Activated CD4-positive, alpha-beta T cell treated with anti-CD3 and anti-CD28 coated beads for 36 hours (primary cell): ENCODE measurements at regions not wholly inside any gene's neighbourhood (a gene's known extent, or its start where the extent isn't known, plus 50 kb on each side); places are given as distances from the start of the nearest gene placed in this dataset.

Experiments used
- ATAC-seq: fragments of 200-7000 bp; cut with Tn5 transposase; one replicate; pipeline ENCODE4 v1.10.0; 2021; ENCODE audit warnings: mild to moderate bottlenecking, moderate library complexity
- CTCF ChIA-PET: fragments of 350-600 bp; sonication (Branson Sonifier 250); formaldehyde crosslinking; loops from one replicate; lab custom pipeline; 2021; ENCODE audit warnings: antibody characterized with exemption; lab: Charles Lee
- POLR2A ChIA-PET: fragments of 350-600 bp; sonication (Branson Sonifier 250); formaldehyde crosslinking; loops from one replicate; lab custom pipeline; 2021; ENCODE audit warnings: antibody characterized with exemption, inconsistent platforms; lab: Charles Lee
- DNase-seq: peaks from one replicate; pipeline ENCODE4 v3.0.0-alpha.2; 2020
- H3K27ac Mint-ChIP-seq: one replicate; pipeline ENCODE4 v1.8.0; 2021; ENCODE audit warnings: mixed read lengths
- H3K27me3 Mint-ChIP-seq: one replicate; pipeline ENCODE4 v1.8.0; 2021; ENCODE audit warnings: mixed read lengths
- H3K36me3 Mint-ChIP-seq: one replicate; pipeline ENCODE4 v1.8.0; 2021; ENCODE audit warnings: low read depth, mixed read lengths
- H3K4me1 Mint-ChIP-seq: one replicate; pipeline ENCODE4 v1.8.0; 2021; ENCODE audit warnings: mixed read lengths
- H3K4me3 Mint-ChIP-seq: one replicate; pipeline ENCODE4 v1.8.0; 2021; ENCODE audit warnings: mild to moderate bottlenecking, moderate library complexity, mixed read lengths
- H3K9me3 Mint-ChIP-seq: one replicate; pipeline ENCODE4 v1.8.0; 2021; ENCODE audit warnings: low read depth, mixed read lengths
- intact Hi-C, 2 experiments: fragments of 100-400 bp; cut with DNase I in 1 of 2; cut with micrococcal nuclease in 1 of 2; formaldehyde crosslinking; loops; one replicate each; pipeline versions ENCODE4 v1.14.2 to v1.15.1; 2022 to 2024; cut with DNase I, micrococcal nuclease

DNA sequence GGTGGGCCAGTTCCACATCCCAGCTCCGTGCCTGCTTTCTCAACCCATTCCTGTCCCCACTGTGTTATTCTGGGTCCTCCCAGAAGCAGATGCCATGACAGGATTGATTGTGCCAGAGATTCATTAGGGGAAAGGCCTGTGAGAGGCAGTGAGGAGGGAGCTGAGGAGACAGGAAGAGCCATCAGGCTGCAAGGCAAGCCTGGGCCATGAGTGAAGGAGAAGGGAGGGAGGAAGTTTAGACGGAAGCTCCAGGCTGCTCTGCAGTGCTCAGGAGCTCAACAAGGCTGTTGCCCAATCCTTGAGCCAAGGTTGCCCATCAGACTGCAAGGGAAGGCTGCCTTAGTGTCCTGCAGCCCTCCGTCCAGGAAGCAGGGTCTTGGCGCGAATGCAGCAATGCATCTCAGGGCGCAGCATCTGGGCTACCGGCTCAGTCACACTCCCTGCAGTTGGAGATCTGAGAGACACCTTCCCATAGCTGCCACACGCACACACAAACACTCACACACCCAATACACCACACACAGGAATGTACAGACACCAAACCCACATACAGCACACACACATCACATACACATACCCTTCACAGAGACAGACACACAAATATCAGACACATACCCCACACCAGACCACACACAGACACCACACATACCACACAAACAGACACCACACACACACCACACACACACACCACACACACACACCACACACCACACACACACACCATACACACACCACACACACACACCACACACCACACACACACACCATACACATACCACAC, 139.5 kb upstream of the NDUFV2 start:
- Mint-ChIP-seq H3K36me3 (no peaks in the 10 kb centered on the region), H3K4me1 (no peaks in the 10 kb centered on the region), H3K27ac (no peak overlapping the region), H3K4me3 (no peak overlapping the region), H3K9me3 (no peaks in the 10 kb centered on the region), H3K27me3 (no peaks in the 10 kb centered on the region)
- DNase-seq (no peak), ATAC-seq (no peak)
- intact Hi-C loops = no loop called here
- POLR2A ChIA-PET = no interaction called here
- CTCF ChIA-PET = no interaction called here

- CTCF ChIA-PET = no interaction called here
- H3K27me3 Mint-ChIP-seq = no peaks in the 10 kb centered on the region
- POLR2A ChIA-PET = no interaction called here
- ATAC-seq (no peak), DNase-seq (no peak)
- no peaks in the 10 kb centered on the region for H3K4me1 Mint-ChIP-seq
- no peak overlapping the region for H3K4me3 Mint-ChIP-seq
- H3K36me3 Mint-ChIP-seq = no peaks in the 10 kb centered on the region
- H3K27ac Mint-ChIP-seq = no peak overlapping the region
- intact Hi-C loops = no loop called here
- no peaks in the 10 kb centered on the region for H3K9me3 Mint-ChIP-seq
Observed at GRCh38 chr18:8963876-8964275, 138.6 kb upstream of the NDUFV2 start.

GRCh38 chr18:8965398-8965797, 137.1 kb upstream of the NDUFV2 start:
- CTCF ChIA-PET = interaction anchor here (0.6 kb wide), 1 partner anchor 524 kb away, joined by 3 read pairs; no protein-coding TSS in a partner anchor
- intact Hi-C loops = no loop called here
- Mint-ChIP-seq H3K4me3 (no peak overlapping the region), H3K4me1 (no peaks in the 10 kb centered on the region), H3K9me3 (no peaks in the 10 kb centered on the region), H3K36me3 (no peaks in the 10 kb centered on the region), H3K27ac (no peak overlapping the region), H3K27me3 (no peaks in the 10 kb centered on the region)
- POLR2A ChIA-PET = no interaction called here
- DNase-seq = no peak
- ATAC-seq = no peak

DNA sequence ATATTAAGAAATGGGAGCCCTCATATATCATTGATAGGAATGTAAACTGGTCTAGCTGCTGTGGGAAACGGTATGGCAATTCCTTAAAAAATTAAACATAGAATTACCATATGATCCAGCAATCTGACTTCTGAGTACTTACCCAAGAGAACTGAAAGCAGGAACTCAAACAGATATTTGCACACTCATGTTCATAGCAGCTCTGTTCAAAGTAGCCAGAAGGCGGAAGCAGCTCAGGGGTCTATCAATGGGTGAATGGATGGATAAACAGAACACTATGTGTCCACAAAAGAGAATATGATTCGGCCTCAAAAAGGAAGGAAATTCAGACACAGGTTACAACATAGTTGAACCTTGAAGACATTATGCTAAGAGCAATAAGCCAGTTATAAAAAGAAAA, 135.7 kb upstream of the NDUFV2 start:
- H3K36me3 Mint-ChIP-seq = no peaks in the 10 kb centered on the region
- POLR2A ChIA-PET = no interaction called here

GRCh38 chr18:8967573-8967972, 134.9 kb upstream of the NDUFV2 start:
- ChIA-PET CTCF (no interaction called here), POLR2A (no interaction called here)
- Mint-ChIP-seq H3K36me3 (no peaks in the 10 kb centered on the region), H3K4me1 (no peaks in the 10 kb centered on the region), H3K27ac (no peak overlapping the region), H3K9me3 (no peaks in the 10 kb centered on the region), H3K27me3 (no peaks in the 10 kb centered on the region), H3K4me3 (no peak overlapping the region)
- intact Hi-C loops = no loop called here
- ATAC-seq (no peak), DNase-seq (no peak)

More for the DNA sequence above, 135.7 kb upstream of the NDUFV2 start:
- H3K4me3 Mint-ChIP-seq = no peak overlapping the region
- no peak overlapping the region for H3K27ac Mint-ChIP-seq
- ATAC-seq (no peak), DNase-seq (no peak)
- H3K27me3 Mint-ChIP-seq = no peaks in the 10 kb centered on the region
- H3K9me3 Mint-ChIP-seq = no peaks in the 10 kb centered on the region
- CTCF ChIA-PET = no interaction called here
- intact Hi-C loops = no loop called here
- H3K4me1 Mint-ChIP-seq = no peaks in the 10 kb centered on the region

- DNase-seq = no peak
- CTCF ChIA-PET = no interaction called here
- H3K36me3 Mint-ChIP-seq = no peaks in the 10 kb centered on the region
- H3K27me3 Mint-ChIP-seq = peaks cover 4% of the 10 kb centered on the region
- no peaks in the 10 kb centered on the region for H3K4me1 Mint-ChIP-seq
- no peak overlapping the region for H3K27ac Mint-ChIP-seq
- intact Hi-C loops = loop anchor here in 1 of 2 experiments (10.0 kb wide), 1 partner anchor 1885 kb away; no protein-coding TSS in a partner anchor
- H3K4me3 Mint-ChIP-seq = no peak overlapping the region
- no peaks in the 10 kb centered on the region for H3K9me3 Mint-ChIP-seq
- no peak for ATAC-seq
- POLR2A ChIA-PET = no interaction called here
Observed at GRCh38 chr18:8969639-8970390, 132.7 kb upstream of the NDUFV2 start.

GRCh38 chr18:8970843-8971242, 131.7 kb upstream of the NDUFV2 start:
- no peaks in the 10 kb centered on the region for H3K4me1 Mint-ChIP-seq
- CTCF ChIA-PET = no interaction called here

GRCh38 chr18:8972116-8972515, 130.4 kb upstream of the NDUFV2 start:
- DNase-seq = no peak
- POLR2A ChIA-PET = interaction anchor here (0.6 kb wide), 1 partner anchor 460 kb away, joined by 5 read pairs; no protein-coding TSS in a partner anchor
- Mint-ChIP-seq H3K36me3 (no peaks in the 10 kb centered on the region), H3K27ac (no peak overlapping the region), H3K27me3 (peaks cover 4% of the 10 kb centered on the region), H3K9me3 (no peaks in the 10 kb centered on the region), H3K4me3 (no peak overlapping the region), H3K4me1 (no peaks in the 10 kb centered on the region)
- ATAC-seq = no peak
- intact Hi-C loops = loop anchor here in 1 of 2 experiments (10.0 kb wide), 1 partner anchor 1883 kb away; no protein-coding TSS in a partner anchor
- CTCF ChIA-PET = no interaction called here

More at GRCh38 chr18:8970843-8971242, 131.7 kb upstream of the NDUFV2 start:
- Mint-ChIP-seq H3K27ac (no peak overlapping the region), H3K27me3 (peaks cover 4% of the 10 kb centered on the region), H3K36me3 (no peaks in the 10 kb centered on the region), H3K4me3 (no peak overlapping the region), H3K9me3 (no peaks in the 10 kb centered on the region)
- DNase-seq = no peak
- no peak for ATAC-seq
- intact Hi-C loops = loop anchor here in 1 of 2 experiments (10.0 kb wide), 1 partner anchor 1884 kb away; no protein-coding TSS in a partner anchor
- POLR2A ChIA-PET = interaction anchor here (0.6 kb wide), 1 partner anchor 369 kb away, joined by 3 read pairs; no protein-coding TSS in a partner anchor

DNA sequence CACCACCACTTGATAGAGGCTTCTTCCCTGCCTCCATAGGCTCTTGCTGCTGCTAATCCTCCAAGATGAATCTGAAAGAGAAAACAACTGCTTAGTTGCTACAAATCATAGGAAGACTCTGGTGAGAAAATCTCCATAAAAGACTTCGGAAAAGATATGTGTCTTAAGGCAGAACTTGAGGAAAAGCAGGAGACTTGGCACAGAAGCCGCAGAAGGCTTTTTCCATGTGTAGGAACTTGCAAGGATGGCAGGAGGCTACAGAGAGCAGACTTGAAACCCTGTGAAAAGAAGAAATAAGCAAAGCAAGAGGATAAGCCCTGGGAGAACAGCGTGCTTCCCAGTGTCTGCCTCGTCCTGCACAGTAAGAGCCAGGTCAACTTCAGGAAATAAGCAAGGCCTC, 128.2 kb upstream of the NDUFV2 start:
- Mint-ChIP-seq H3K4me3 (no peak overlapping the region), H3K27me3 (peaks cover 4% of the 10 kb centered on the region), H3K36me3 (no peaks in the 10 kb centered on the region), H3K9me3 (no peaks in the 10 kb centered on the region), H3K27ac (no peak overlapping the region), H3K4me1 (no peaks in the 10 kb centered on the region)
- DNase-seq = no peak
- intact Hi-C loops = loop anchor here in 1 of 2 experiments (10.0 kb wide), 1 partner anchor 1881 kb away; no protein-coding TSS in a partner anchor
- ATAC-seq = no peak
- ChIA-PET CTCF (no interaction called here), POLR2A (no interaction called here)

DNA sequence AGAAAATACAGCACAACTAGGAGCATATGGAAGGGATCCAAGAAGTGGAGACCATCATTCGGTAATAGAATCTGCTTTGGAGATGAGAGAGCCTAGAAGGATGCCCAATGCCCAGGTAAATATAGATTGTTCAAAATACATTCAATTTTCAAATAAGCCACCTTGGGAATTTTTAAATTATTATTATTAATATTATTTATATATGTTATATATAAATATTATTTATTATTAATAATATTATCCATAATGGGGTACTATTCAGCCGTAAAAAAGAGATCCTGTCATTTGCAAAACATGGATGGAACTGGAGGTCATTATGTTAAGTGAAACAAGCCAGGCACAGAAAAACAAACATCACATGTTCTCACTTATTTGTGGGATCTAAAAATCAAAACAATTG, 127.8 kb upstream of the NDUFV2 start:
- H3K36me3 Mint-ChIP-seq = no peaks in the 10 kb centered on the region
- intact Hi-C loops = loop anchor here in 1 of 2 experiments (10.0 kb wide), 1 partner anchor 1880 kb away; no protein-coding TSS in a partner anchor
- no peak overlapping the region for H3K27ac Mint-ChIP-seq
- H3K4me3 Mint-ChIP-seq = no peak overlapping the region
- DNase-seq (no peak), ATAC-seq (no peak)
- POLR2A ChIA-PET = no interaction called here
- H3K4me1 Mint-ChIP-seq = no peaks in the 10 kb centered on the region
- no peaks in the 10 kb centered on the region for H3K9me3 Mint-ChIP-seq
- peaks cover 4% of the 10 kb centered on the region for H3K27me3 Mint-ChIP-seq
- CTCF ChIA-PET = no interaction called here

DNA sequence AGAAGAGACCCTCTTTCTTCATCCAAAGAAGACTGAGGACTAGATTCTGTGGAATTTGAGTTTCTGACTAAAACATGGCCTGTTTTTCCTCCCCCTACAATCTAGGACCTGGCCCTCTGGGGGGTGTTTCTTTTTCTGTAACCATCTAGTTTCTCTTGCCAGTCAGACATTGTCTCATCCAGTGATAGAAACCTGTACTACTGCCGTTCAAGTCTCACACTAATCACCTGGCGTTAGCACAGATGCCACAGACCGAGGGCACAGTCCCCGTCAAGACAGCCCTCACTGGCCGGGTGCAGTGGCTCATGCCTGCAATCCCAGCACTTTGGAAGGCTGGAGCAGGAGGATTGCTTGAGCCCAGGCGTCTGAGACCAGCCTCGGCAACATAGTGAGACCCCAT, 126.9 kb upstream of the NDUFV2 start:
- H3K27me3 Mint-ChIP-seq = peaks cover 4% of the 10 kb centered on the region
- no peak overlapping the region for H3K4me3 Mint-ChIP-seq
- H3K4me1 Mint-ChIP-seq = no peaks in the 10 kb centered on the region
- ATAC-seq = no peak
- DNase-seq = no peak
- CTCF ChIA-PET = interaction anchor here (0.7 to 1.3 kb wide), 2 partner anchors 12 to 1188 kb away, joined by 4 read pairs; no protein-coding TSS in a partner anchor
- H3K36me3 Mint-ChIP-seq = no peaks in the 10 kb centered on the region
- H3K9me3 Mint-ChIP-seq = no peaks in the 10 kb centered on the region
- intact Hi-C loops = loop anchor here in 1 of 2 experiments (10.0 kb wide), 1 partner anchor 1879 kb away; no protein-coding TSS in a partner anchor
- H3K27ac Mint-ChIP-seq = no peak overlapping the region
- POLR2A ChIA-PET = no interaction called here
